B cell (primary cell): ENCODE measurements at regions not wholly inside any gene's neighbourhood (a gene's known extent, or its start where the extent isn't known, plus 50 kb on each side); places are given as distances from the start of the nearest gene placed in this dataset.

Experiments
- ATAC-seq: fragments of 200-7000 bp; cut with Tn5 transposase; one replicate; pipeline ENCODE4 v1.10.0; 2021; ENCODE audit warnings: low read depth, mild to moderate bottlenecking, moderate number of reproducible peaks, moderate library complexity
- CTCF ChIA-PET: fragments of 350-600 bp; sonication (Branson Sonifier 250); formaldehyde crosslinking; loops from one replicate; lab custom pipeline; 2021; ENCODE audit warnings: antibody characterized with exemption, inconsistent platforms; lab: Charles Lee
- POLR2A ChIA-PET: fragments of 350-600 bp; sonication (Branson Sonifier 250); formaldehyde crosslinking; loops from one replicate; lab custom pipeline; 2021; ENCODE audit warnings: antibody characterized with exemption; lab: Charles Lee
- DNase-seq: peaks from one replicate; pipeline ENCODE4 v3.0.0; 2013
- H2AFZ ChIP-seq: 2 replicates; pipeline ENCODE4 v1.6.1; 2012; ENCODE audit warnings: mild to moderate bottlenecking, low read depth, low read length; ENCODE audit not compliant: insufficient read depth, poor library complexity, severe bottlenecking
- H3K27ac ChIP-seq, 2 donors: 1 replicate in 1 of 2; 2 replicates in 1 of 2; pipeline ENCODE4 v1.5.1; 2012 to 2013; ENCODE audit warnings: low read length in 2 of 2, mild to moderate bottlenecking in 2 of 2, moderate library complexity in 1 of 2
- H3K27me3 ChIP-seq, 4 experiments: fragments of 200-600 bp in 1 of 4; sonication (generic) in 1 of 4; replicated peaks in 1 of 4; 1 replicate in 2 of 4; 2 replicates in 2 of 4; pipeline versions ENCODE4 v1.6.1 to v1.7.0; 2013 to 2016; ENCODE audit warnings: low read length in 3 of 4, mild to moderate bottlenecking in 2 of 4, mixed read lengths in 1 of 4, moderate library complexity in 1 of 4; ENCODE audit not compliant: insufficient read depth in 4 of 4, control insufficient read depth in 3 of 4; ENCODE audit errors: control extremely low read depth in 1 of 4
- H3K36me3 ChIP-seq, 2 experiments: replicated peaks in 1 of 2; 1 replicate in 1 of 2; 2 replicates in 1 of 2; pipeline versions ENCODE4 v1.6.1 to v1.7.1; 2013; ENCODE audit warnings: low read length in 1 of 2; ENCODE audit not compliant: insufficient read depth in 2 of 2, control insufficient read depth in 1 of 2; ENCODE audit errors: control extremely low read depth in 1 of 2, extremely low read depth in 1 of 2
- H3K4me1 ChIP-seq, 2 donors: fragments of 200-600 bp in 1 of 2; sonication (generic) in 1 of 2; 1 replicate in 1 of 2; 2 replicates in 1 of 2; pipeline versions ENCODE4 v1.5.1 to v1.6.1; 2013 to 2017; ENCODE audit warnings: low read length in 2 of 2; ENCODE audit not compliant: control insufficient read depth in 2 of 2, insufficient read depth in 2 of 2
- H3K4me2 ChIP-seq: replicated peaks from 2 replicates; pipeline ENCODE3; 2012; ENCODE audit warnings: mild to moderate bottlenecking, low read depth, low read length; ENCODE audit not compliant: poor library complexity, severe bottlenecking
- H3K4me3 ChIP-seq, 5 experiments: fragments of 200-600 bp in 1 of 5; sonication (generic) in 1 of 5; 1 replicate in 3 of 5; 2 replicates in 2 of 5; pipeline versions ENCODE4 v1.5.1 to v1.7.0; 2011 to 2016; ENCODE audit warnings: low read length in 4 of 5, mild to moderate bottlenecking in 4 of 5, low read depth in 2 of 5, control low read depth in 1 of 5, moderate library complexity in 1 of 5; ENCODE audit not compliant: insufficient read depth in 1 of 5; ENCODE audit errors: control extremely low read depth in 1 of 5, extremely low read depth in 1 of 5
- H3K79me2 ChIP-seq: fragments of 200-600 bp; sonication (generic); one replicate; pipeline ENCODE4 v1.6.0; 2016; ENCODE audit warnings: low read length; ENCODE audit not compliant: control insufficient read depth, insufficient read depth
- H3K9ac ChIP-seq: fragments of 200-600 bp; sonication (generic); 2 replicates; pipeline ENCODE4 v1.6.1; 2017; ENCODE audit warnings: mild to moderate bottlenecking, low read length, moderate library complexity
- H3K9me3 ChIP-seq, 3 donors: one replicate each; pipeline versions ENCODE4 v1.6.1 to v1.7.1; 2013; ENCODE audit warnings: low read length in 2 of 3; ENCODE audit not compliant: control insufficient read depth in 2 of 3, insufficient read depth in 1 of 3; ENCODE audit errors: control extremely low read depth in 1 of 3
- H4K20me1 ChIP-seq: 2 replicates; pipeline ENCODE4 v1.6.0; 2012; ENCODE audit warnings: mild to moderate bottlenecking, low read length; ENCODE audit not compliant: insufficient read depth, control insufficient read depth, poor library complexity, severe bottlenecking
- H3K27ac Mint-ChIP-seq: one replicate; pipeline ENCODE4 v1.8.0; 2021; ENCODE audit warnings: mixed read lengths
- H3K27me3 Mint-ChIP-seq: one replicate; pipeline ENCODE4 v1.8.0; 2021; ENCODE audit warnings: mixed read lengths
- H3K4me1 Mint-ChIP-seq: one replicate; pipeline ENCODE4 v1.8.0; 2021; ENCODE audit warnings: mixed read lengths
- H3K4me3 Mint-ChIP-seq: one replicate; pipeline ENCODE4 v1.8.0; 2021; ENCODE audit warnings: mixed read lengths
- H3K9me3 Mint-ChIP-seq: one replicate; pipeline ENCODE4 v1.8.0; 2022; ENCODE audit warnings: mixed read lengths; ENCODE audit not compliant: insufficient read depth
- CTCF ChIP-seq: fragments of 200-600 bp; IDR thresholded peaks from one replicate; pipeline ENCODE4 v1.8.0; 2022; ENCODE audit warnings: antibody characterized with exemption, mild to moderate bottlenecking
- EZH2 ChIP-seq: IDR thresholded peaks from 2 replicates; pipeline ENCODE4 v1.6.1; 2012; ENCODE audit warnings: borderline replicate concordance, low read depth, mild to moderate bottlenecking, moderate library complexity, low read length; ENCODE audit not compliant: insufficient read depth, poor library complexity, severe bottlenecking
- WGBS: methylation state at CpG from one replicate; pipeline ENCODE4 v1.1.5; 2013; ENCODE audit warnings: missing lambda C conversion rate; ENCODE audit not compliant: insufficient coverage; 5-methylcytosine and 5-hydroxymethylcytosine counted together
- intact Hi-C: fragments of 100-400 bp; cut with micrococcal nuclease; formaldehyde crosslinking; loops from one replicate; pipeline ENCODE4 v1.10.0; 2022

DNA sequence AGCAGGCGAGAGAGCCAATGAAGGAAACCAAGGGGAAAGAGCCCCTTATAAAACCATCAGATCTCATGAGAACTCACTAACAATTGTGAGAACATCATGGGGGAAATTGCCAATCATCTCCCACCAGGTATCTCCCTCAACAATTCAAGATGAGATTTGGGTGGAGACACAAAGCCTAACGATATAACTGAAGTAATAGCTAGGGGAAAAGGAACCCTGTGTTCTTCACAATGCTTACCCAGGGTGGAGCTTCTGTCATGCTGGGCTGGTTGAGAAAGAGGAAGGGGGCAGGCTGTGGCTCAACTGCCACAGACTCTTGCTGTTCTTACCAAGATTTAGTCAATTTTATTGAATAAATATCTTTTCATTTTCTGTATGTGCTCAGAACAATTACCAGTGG is 392.1 kb upstream of the HS6ST1 start:
- DNase-seq (no peak), ATAC-seq (no peak)
- H3K79me2 ChIP-seq, result no peaks in the 10 kb centered on the region
- POLR2A ChIA-PET, result no interaction called here
- H3K27me3 ChIP-seq, result peaks cover 0 to 10% (median 4%) of the 10 kb centered on the region in 4 experiments
- Mint-ChIP-seq H3K27ac (no peak overlapping the region), H3K9me3 (peaks cover 9% of the 10 kb centered on the region), H3K27me3 (peaks cover 17% of the 10 kb centered on the region), H3K4me1 (peaks cover 8% of the 10 kb centered on the region), H3K4me3 (no peak overlapping the region)
- no peak overlapping the region for H3K4me3 ChIP-seq
- no peaks in the 10 kb centered on the region for H3K36me3 ChIP-seq
- peaks cover 0 to 6% of the 10 kb centered on the region in 2 donors for H3K4me1 ChIP-seq
- no peak overlapping the region for H3K27ac ChIP-seq
- H3K9ac ChIP-seq, result no peak overlapping the region
- WGBS, result 100% methylated on average over 1 of the region's 2 CpGs
- peaks cover 7 to 30% (median 19%) of the 10 kb centered on the region in 3 donors for H3K9me3 ChIP-seq
- intact Hi-C loops, result no loop called here
- TF ChIP-seq CTCF (no peak), EZH2 (no peak)
- H4K20me1 ChIP-seq, result no peaks in the 10 kb centered on the region
- H2AFZ ChIP-seq, result no peak overlapping the region
- CTCF ChIA-PET, result no interaction called here
- H3K4me2 ChIP-seq, result peak overlapping the region; percentile 15

- Mint-ChIP-seq H3K27ac (no peak overlapping the region), H3K4me1 (peaks cover 8% of the 10 kb centered on the region), H3K27me3 (peaks cover 41% of the 10 kb centered on the region), H3K9me3 (peaks cover 5% of the 10 kb centered on the region), H3K4me3 (no peak overlapping the region)
- DNase-seq (no peak), ATAC-seq (no peak)
- Histone ChIP-seq H3K36me3 (no peaks in the 10 kb centered on the region), H3K79me2 (no peaks in the 10 kb centered on the region), H3K27me3 (peaks cover 0 to 12% (median 6%) of the 10 kb centered on the region in 4 experiments), H3K4me3 (no peak overlapping the region), H3K4me1 (peaks cover 0 to 6% of the 10 kb centered on the region in 2 donors), H3K9ac (no peak overlapping the region), H3K9me3 (peaks cover 0 to 10% (median 2%) of the 10 kb centered on the region in 3 donors), H4K20me1 (no peaks in the 10 kb centered on the region), H3K27ac (no peak overlapping the region), H3K4me2 (no peak overlapping the region), H2AFZ (no peak overlapping the region)
- ChIA-PET CTCF (no interaction called here), POLR2A (no interaction called here)
- WGBS, result 0% methylated on average over 1 of the region's 4 CpGs
- intact Hi-C loops, result no loop called here
- TF ChIP-seq EZH2, result no peak
- TF ChIP-seq CTCF, result no peak
These were observed 395.6 kb upstream of the HS6ST1 start for GRCh38 chr2:128714285-128714684.
